ENCODE measurements at regions not wholly inside any gene's neighbourhood (a gene's known extent, or its start where the extent isn't known, plus 50 kb on each side); places are given as distances from the start of the nearest gene placed in this dataset.

DNA sequence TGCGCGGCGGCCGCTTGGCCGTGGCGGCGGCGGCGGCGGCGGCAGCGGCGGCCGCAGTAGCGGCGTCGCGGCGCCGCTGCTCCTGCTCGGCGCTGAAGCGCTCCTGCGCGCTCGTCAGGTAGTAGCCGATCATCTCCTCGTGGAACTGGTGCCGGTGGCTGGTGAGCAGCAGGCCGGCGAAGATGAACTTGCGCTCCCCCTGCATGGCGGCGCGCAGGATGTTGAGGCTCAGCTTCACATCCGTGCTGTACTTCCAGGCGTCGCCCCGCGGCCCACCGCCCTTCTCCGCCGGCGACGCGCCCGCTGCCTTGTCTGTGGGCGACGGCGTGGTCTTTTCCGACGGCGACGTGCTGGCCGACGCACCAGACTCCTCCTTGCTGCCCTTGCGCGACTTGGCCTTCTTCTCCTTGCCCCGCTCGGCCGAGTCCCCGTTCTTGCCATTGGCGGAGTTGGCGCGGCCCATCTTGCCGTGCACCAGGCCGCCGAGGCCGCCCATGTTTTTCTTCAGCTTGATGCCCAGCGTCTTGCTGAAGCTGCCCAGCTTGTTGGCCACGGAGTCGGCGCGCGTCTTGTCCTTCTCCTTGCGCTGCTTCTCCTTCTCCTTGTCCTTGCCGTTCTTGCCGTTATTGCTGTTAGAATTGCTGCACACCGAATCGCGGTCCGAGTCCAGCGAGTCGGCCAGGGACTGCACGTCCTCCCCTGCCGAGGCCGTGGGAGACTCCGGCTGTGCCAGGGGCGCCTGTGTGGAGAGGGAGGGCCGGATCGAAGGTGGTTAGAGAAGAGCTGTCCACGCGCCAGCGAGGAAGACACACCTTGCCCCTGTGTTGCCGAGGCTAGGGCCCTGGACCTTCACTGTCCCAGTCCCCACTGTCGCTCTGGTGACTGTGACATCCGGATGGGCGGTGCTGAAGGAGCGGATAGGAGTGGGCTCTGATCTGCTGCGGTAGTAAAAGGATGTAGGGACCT lies 157.6 kb downstream of the KLF13 start:
- Histone ChIP-seq H3K27ac (no peak overlapping the region), H3K4me2 (no peak overlapping the region), H3K4me3 (no peak overlapping the region), H3K4me1 (peaks cover 17% of the 10 kb centered on the region), H3K9me3 (no peaks in the 10 kb centered on the region)
- FAIRE-seq (no peak), ATAC-seq (no peak), DNase-seq (ENCODE audit: low read depth in 1 of 2, low spot score in 1 of 2) (no peak)
- ChIA-PET POLR2A (no interaction called here), CTCF (interaction anchor here (0.7 to 2.2 kb wide), 5 partner anchors 14 to 287 kb away, joined by 3 to 5 read pairs (median 3); no protein-coding TSS in a partner anchor)
- TF ChIP-seq, protein P1, sequence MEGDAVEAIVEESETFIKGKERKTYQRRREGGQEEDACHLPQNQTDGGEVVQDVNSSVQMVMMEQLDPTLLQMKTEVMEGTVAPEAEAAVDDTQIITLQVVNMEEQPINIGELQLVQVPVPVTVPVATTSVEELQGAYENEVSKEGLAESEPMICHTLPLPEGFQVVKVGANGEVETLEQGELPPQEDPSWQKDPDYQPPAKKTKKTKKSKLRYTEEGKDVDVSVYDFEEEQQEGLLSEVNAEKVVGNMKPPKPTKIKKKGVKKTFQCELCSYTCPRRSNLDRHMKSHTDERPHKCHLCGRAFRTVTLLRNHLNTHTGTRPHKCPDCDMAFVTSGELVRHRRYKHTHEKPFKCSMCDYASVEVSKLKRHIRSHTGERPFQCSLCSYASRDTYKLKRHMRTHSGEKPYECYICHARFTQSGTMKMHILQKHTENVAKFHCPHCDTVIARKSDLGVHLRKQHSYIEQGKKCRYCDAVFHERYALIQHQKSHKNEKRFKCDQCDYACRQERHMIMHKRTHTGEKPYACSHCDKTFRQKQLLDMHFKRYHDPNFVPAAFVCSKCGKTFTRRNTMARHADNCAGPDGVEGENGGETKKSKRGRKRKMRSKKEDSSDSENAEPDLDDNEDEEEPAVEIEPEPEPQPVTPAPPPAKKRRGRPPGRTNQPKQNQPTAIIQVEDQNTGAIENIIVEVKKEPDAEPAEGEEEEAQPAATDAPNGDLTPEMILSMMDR (IDR thresholded peaks at IDR 0.05): no peak
- TF ChIP-seq KDM5A (IDR thresholded peaks at IDR 0.05) (no peak), RCOR1 (IDR thresholded peaks at IDR 0.05; ENCODE audit: low read depth, low read length) (no peak), PHF8 (IDR thresholded peaks at IDR 0.05; ENCODE audit: borderline replicate concordance, low read depth) (no peak), ZSCAN20 (CRISPR knock-in tag; IDR thresholded peaks at IDR 0.05) (no peak), SMC3 (IDR thresholded peaks at IDR 0.05) (no peak), TP53 (CRISPR knock-in tag; IDR thresholded peaks at IDR 0.05) (no peak), FOXS1 (CRISPR knock-in tag; IDR thresholded peaks at IDR 0.05) (no peak), CBX2 (IDR thresholded peaks at IDR 0.05; ENCODE audit: borderline replicate concordance, low read depth) (no peak), BHLHE40 (IDR thresholded peaks at IDR 0.05; ENCODE audit: low read depth, low read length) (no peak), RFX5 (IDR thresholded peaks at IDR 0.05) (no peak), ZNF302 (CRISPR knock-in tag; IDR thresholded peaks at IDR 0.05) (no peak), CHD4 (IDR thresholded peaks at IDR 0.05; ENCODE audit: borderline replicate concordance) (no peak), HOXA7 (CRISPR knock-in tag; IDR thresholded peaks at IDR 0.05) (no peak), CEBPB (IDR thresholded peaks at IDR 0.05) (no peak), JUN (IDR thresholded peaks at IDR 0.05) (no peak), HDAC2 (IDR thresholded peaks at IDR 0.05) (no peak), POLR2A (IDR thresholded peaks at IDR 0.05; ENCODE audit: low read length) (no peak), CHD2 (IDR thresholded peaks at IDR 0.05; ENCODE audit: low read length, partially characterized antibody) (no peak)
- TF ChIP-seq, protein P2, sequence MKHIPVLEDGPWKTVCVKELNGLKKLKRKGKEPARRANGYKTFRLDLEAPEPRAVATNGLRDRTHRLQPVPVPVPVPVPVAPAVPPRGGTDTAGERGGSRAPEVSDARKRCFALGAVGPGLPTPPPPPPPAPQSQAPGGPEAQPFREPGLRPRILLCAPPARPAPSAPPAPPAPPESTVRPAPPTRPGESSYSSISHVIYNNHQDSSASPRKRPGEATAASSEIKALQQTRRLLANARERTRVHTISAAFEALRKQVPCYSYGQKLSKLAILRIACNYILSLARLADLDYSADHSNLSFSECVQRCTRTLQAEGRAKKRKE (CRISPR knock-in tag; IDR thresholded peaks at IDR 0.05; ENCODE audit: low read depth): no peak
- WGBS (ENCODE audit: missing lambda C conversion rate): 88% methylated on average over 100 of the region's 100 CpGs

DNA sequence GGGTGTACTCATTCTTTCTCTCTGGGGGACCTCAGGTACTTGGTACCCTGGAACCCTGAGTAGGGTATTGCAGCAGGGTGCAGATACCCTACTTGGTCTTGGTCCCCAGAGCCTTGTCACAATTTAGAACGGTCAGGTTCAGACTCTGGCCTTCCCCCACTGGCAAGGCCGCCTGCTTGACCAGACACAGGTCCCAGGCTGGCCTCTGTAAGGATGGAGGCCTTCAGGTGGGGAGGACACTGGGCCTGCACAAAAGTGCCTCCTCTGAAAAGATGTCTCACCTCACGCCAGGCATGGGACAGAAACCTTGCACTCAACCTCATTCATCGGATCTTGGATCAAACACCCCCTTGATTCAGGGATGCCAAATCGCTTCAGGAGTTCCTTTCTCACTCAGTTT lies 158.4 kb downstream of the KLF13 start:
- no peak overlapping the region for H3K27ac ChIP-seq
- H3K4me2 ChIP-seq: no peak overlapping the region
- no peak for DNase-seq (ENCODE audit: low read depth in 1 of 2, low spot score in 1 of 2)
- peaks cover 24% of the 10 kb centered on the region for H3K4me1 ChIP-seq
- TF ChIP-seq, protein P2 (CRISPR knock-in tag; IDR thresholded peaks at IDR 0.05; ENCODE audit: low read depth): no peak
- TF ChIP-seq, protein P3, sequence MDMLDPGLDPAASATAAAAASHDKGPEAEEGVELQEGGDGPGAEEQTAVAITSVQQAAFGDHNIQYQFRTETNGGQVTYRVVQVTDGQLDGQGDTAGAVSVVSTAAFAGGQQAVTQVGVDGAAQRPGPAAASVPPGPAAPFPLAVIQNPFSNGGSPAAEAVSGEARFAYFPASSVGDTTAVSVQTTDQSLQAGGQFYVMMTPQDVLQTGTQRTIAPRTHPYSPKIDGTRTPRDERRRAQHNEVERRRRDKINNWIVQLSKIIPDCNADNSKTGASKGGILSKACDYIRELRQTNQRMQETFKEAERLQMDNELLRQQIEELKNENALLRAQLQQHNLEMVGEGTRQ (IDR thresholded peaks at IDR 0.05): no peak
- no peak for TF ChIP-seq BHLHE40 (IDR thresholded peaks at IDR 0.05; ENCODE audit: low read depth, low read length)
- WGBS (ENCODE audit: missing lambda C conversion rate): 82% methylated on average over 5 of the region's 5 CpGs
- ATAC-seq: no peak
- H3K9me3 ChIP-seq: no peaks in the 10 kb centered on the region
- FAIRE-seq: no peak
- ChIA-PET CTCF (interaction anchor here (0.7 to 1.0 kb wide), 3 partner anchors 30 to 287 kb away, joined by 3 read pairs; no protein-coding TSS in a partner anchor), POLR2A (no interaction called here)
- H3K4me3 ChIP-seq: no peak overlapping the region

Measured in A549 (cell line).